NCI-H526 treated with DMSO at 0.1 percent for 48 hours (cell line): ENCODE measurements at regions not wholly inside any gene's neighbourhood (a gene's known extent, or its start where the extent isn't known, plus 50 kb on each side); places are given as distances from the start of the nearest gene placed in this dataset.
A peak's percentile ranks its signal among the peaks of the same experiment; 100 is the strongest.

ENCODE experiments used
- DNase-seq: peaks from one replicate; lab custom pipeline; 2025; lab: John Stamatoyannopoulos, UW

- no peak for DNase-seq
These were observed 163.5 kb upstream of the LYZL2 start for GRCh38 chr10:30793093-30793492.

DNA sequence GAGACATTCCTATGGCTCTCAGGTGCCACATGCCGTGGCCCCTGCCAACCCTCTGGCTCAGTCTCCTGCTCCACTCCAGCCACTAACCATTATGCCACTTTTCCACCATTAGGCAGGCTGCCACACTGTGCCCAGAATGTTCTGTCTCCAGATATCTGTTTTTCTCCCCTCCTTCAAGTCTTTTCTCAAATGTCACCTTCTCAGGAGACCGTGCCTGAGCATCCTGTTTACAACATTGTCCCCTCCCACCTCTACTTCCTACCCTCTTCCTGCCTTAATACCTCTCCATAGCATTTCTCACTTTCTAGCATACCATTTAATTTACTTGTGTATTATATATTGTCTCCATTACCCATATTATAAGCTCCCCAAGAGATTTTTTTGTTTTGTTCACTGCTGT lies 162.5 kb upstream of the LYZL2 start:
- no peak for DNase-seq

DNA sequence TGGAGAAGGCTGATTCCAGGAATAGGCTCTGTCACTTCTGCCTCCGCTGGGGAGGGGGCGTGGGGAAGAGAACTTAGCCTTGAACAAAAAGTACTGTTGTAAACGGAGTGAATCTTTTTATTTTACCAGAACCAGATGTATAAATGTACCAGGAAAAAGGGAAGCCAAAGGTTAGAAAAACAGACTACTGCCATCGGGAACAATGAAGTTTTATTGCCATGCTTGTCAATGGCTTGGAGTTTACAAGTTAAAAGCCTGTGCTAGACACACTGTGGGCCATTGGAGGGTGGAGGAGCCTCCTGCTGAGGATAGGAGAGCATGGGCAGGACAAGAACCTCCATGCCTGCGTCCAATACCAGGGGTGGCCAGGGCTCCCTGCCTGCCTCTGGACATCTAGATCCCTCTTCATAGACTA lies 161.7 kb upstream of the LYZL2 start:
- no peak for DNase-seq

DNA sequence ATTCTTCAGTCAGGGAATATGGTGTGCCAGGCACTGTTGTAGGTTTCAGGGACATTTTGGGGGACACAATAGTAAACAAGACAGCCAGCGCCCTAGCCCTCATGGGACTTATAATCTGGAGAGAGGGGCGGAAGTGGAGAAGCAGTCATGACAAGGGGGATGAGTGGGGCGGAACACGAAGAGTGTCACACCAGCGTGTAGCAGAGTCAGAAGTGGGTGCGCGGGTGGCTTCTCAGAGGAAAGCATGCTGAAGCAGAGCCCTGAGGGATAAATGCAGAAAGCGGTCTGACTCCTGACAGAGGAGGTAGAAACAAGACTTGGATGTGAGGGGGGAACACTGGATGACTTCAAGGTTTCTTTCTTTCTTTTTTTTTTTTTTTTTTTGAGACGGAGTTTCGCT lies 160.3 kb upstream of the LYZL2 start:
- DNase-seq, result no peak

DNA sequence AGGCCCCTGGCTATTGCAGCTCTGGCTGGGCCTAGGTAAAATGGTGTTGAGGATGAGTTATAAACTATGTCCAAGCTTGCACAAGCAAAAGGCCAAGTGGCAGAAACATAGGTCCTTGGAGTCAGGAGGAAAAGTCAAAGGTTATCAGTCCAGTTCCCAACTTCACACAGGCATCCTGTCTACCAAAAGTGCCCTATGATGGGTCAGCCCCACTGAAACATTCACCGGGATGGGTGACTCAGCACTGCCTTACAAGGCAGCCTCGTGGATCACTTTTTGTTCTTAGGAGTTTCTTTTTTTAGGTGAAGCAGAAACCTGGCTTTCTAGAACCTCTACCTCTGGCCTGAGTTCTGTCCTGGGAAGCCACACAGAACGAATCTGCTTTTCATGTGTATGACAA lies 158.8 kb upstream of the LYZL2 start:
- no peak for DNase-seq

- no peak for DNase-seq
These were observed 157.4 kb upstream of the LYZL2 start for GRCh38 chr10:30786906-30787305.

GRCh38 chr10:30786131-30786530 lies 156.6 kb upstream of the LYZL2 start:
- no peak for DNase-seq

DNA sequence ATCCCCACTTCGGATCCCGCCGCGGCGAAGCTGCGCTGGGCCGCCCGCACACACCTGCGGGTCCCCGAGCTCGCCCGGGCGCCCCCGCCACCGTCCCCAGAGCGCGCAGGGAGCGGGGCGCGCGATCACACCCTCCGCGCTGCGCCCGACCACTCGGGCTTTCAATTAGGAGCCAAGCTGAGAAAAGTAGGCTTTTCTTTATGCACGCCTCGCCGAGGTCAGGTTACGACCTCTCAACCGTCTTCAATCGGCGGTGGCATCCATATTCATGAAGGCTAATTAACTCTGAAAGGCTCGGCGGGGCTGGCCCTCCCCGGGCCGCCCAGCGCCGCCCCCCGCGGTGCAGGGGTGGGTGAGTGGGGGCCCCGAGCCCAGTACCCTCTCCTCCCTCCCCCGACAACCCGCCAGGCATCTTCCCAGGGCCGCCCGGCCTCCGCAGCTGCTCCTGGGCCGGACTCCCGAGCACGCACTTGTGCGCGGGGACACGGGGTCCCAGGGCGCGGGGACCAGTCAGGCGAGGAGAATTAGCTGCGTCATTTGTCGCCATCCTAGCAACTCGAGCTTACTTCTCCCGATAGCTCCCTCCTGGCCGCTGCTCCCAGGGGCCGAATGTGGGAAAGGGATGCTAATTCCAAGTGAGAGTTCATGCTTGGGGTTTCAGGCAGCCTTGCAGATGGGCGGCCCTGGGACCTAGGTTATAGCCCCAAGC lies 155.5 kb upstream of the LYZL2 start:
- peak; percentile 19 for DNase-seq

DNA sequence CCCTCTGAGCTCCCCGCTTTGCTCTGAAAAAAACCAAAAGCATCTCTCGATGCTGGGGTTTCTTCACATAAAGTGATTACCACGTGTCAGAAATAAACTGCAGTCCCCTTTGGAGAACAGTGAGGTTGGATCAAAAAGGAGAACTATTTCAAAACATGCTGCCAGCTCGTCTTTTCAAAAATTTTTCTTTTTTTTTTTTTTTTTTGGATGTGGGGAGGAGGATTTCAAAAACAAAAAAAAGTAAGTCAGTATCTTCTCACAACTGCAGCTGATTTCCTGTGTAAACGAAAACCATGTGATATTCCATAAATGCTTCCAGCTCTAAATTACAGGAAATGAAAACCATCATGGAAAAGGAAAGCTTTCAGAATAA lies 155.0 kb upstream of the LYZL2 start:
- DNase-seq, result no peak

DNA sequence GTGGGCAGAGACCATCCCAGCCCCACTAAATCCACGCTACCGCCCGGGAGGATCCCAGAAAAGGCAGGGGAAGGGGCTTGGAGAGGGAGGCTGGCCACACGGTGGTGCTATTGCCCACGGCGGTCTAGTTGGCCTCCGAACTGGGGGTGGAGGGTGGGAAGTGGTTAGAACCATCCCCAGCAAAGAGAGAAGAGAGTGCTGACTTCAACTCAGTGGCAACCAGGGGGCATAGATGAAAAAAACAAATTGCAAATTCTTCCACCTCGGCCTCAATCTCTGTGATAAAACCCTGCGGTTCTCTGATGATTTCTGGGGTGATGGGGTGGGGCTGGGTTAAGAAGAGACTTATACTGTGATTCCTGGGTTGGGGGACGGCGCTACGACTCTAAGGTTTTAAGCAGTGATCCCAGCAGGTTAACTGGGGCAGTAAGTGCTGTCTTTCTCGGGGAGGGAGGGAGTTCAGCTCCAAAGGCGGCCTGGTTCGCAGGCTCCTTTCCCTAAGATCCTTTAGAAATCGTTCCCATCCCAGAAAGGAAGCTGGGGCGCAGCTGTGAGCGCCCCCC lies 154.5 kb upstream of the LYZL2 start:
- peak; percentile 43 for DNase-seq

GRCh38 chr10:30782537-30783461 lies 153.2 kb upstream of the LYZL2 start:
- no peak for DNase-seq

- no peak for DNase-seq
These were observed 152.6 kb upstream of the LYZL2 start for GRCh38 chr10:30782157-30782536.

DNA sequence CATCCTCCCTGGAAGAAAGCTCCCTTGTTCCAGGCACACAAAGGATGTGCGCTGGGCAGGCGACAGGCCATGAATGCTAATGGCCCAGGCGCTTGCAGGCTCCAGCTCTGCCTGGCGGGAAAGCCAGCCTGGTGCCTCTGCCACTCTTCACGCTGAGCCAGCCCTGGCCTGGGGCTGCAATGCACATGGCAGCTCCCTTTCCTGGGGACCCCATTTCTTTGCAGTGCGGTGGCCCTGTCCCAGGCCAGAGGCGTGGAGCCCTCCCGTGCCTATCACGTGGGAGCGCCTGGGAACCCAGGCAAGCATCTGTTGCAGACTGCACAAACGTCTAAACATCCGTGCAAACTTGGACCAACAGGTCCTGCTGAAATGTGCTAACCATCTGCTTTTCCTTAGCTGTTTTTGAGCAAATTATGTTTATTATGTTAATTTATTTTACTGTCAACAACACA lies 152.1 kb upstream of the LYZL2 start:
- DNase-seq, result no peak

DNA sequence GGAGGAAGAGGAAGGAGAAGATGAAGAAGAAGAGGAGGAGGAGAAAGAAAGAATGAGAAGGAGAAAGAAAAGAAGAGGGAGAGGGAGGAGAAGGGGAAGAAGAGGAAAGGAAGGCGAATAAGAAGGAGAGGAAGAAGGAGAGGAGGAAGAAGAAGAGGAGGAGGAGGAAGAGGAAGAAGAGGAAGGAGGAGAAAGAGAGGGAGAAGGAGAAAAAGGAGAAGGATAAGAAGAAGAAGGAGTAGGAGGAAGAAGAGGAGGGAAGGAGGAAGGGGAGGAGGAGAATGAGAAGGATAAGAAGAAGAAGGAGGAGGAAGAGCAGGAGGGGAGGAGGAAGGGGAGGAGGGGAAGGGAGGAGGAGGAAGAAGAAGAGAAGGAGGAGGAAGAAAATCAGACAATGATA lies 149.2 kb upstream of the LYZL2 start:
- no peak for DNase-seq

GRCh38 chr10:30775779-30776591 lies 146.4 kb upstream of the LYZL2 start:
- no peak for DNase-seq

DNA sequence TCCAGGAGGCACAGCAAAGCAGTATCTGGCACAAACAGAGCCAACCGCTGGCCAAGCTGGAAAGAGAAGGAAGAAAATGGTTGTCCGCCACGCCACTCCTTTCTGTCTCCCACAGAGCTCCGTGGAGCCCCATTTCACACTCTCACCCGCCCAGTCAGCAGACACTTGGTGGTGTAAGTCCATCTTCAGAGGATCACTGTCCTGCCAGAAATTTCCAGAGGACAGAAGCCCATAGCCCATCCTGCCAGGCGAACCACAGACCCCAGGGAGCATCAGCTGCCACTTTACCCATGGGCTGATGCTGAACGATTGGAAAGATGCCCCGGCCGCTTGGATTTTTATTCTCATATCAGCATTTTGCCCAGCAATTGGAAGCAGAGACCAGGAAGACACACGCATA lies 144.7 kb upstream of the LYZL2 start:
- no peak for DNase-seq

DNA sequence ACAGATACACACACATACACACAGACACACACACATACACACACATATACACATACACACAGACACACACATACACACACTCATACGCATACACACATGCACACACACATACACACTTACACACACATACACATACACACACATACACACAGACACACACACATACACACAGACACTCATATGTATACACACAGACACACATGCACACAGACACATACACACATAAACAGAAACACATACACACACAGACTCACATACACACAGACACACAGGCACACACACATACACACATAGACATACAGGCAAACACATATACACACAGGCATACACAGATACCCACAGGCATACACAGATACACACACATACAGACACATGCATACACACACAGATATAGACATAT lies 143.9 kb upstream of the LYZL2 start:
- DNase-seq, result no peak

DNA sequence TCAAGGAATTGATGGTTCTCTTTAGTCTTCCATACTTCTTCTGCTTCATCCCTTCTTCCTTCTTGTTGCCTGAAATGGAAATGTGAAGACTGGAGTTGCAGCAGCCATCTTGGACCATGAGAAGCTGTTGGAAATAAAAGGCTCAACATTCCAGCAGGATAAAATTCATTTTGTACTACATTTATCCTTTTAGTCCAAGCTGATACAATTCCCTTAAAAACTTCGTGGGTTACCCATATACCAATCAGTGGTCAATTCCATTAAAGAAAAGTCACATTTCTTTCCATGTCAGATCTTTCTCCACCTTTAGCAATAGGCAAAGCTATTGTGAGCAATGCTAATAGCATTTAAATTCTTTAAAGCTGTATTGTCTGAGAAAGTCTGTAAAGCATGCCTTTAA lies 141.3 kb upstream of the LYZL2 start:
- DNase-seq, result no peak

GRCh38 chr10:30770229-30770628 lies 140.7 kb upstream of the LYZL2 start:
- DNase-seq, result no peak

GRCh38 chr10:30769361-30769760 lies 139.8 kb upstream of the LYZL2 start:
- DNase-seq, result no peak

GRCh38 chr10:30765616-30766015 lies 136.1 kb upstream of the LYZL2 start:
- no peak for DNase-seq

DNA sequence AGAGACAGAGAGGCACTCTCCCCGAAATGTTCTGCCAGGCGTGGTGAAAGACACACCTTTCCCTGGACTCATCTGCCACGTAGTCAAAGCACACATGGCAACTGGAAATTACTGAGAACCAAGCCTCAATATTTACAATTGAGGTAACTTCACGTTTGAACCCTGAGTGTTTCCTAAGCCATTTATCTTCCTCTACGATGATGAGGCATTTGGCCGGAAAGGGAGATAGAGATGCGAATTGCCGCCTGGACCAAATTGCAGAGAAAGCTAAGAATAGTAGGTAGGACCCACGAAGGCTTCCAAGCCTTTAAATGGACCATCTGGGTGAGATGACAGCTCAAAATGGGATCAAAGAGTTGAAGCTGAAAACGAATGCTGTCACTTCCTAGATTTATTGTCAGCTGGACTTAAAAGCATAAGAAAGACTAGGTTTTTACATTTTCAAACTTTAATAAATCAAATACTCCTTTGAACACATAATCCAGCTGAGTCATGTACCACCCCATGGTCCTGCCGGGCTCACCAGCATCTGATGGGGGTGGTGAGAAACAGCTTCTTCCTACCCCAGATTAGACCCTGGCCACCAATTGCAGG lies 135.6 kb upstream of the LYZL2 start:
- no peak for DNase-seq
